BLaER1 treated with 17β-estradiol and CSF1 and Interleukin-3, amounts not matched to agents 10 nM and 100 nM (cell line): ENCODE measurements at regions not wholly inside any gene's neighbourhood (a gene's known extent, or its start where the extent isn't known, plus 50 kb on each side); places are given as distances from the start of the nearest gene placed in this dataset.

ENCODE experiments used
- H3K27ac ChIP-seq, 11 experiments: shearing (Covaris generic); formaldehyde crosslinking; 2 replicates each; pipeline ENCODE4 v1.8.1; 2022
- H3K27me3 ChIP-seq, 11 experiments: shearing (Covaris generic); formaldehyde crosslinking; 2 replicates each; pipeline ENCODE4 v1.8.1; 2022
- H3K36me3 ChIP-seq, 11 experiments: shearing (Covaris generic); formaldehyde crosslinking; 2 replicates each; pipeline ENCODE4 v1.8.1; 2022
- H3K4me1 ChIP-seq, 10 experiments: shearing (Covaris generic); formaldehyde crosslinking; 2 replicates each; pipeline ENCODE4 v1.8.1; 2022
- H3K4me2 ChIP-seq, 11 experiments: shearing (Covaris generic); formaldehyde crosslinking; 2 replicates each; pipeline ENCODE4 v1.8.1; 2022
- H3K4me3 ChIP-seq, 10 experiments: shearing (Covaris generic); formaldehyde crosslinking; 2 replicates each; pipeline ENCODE4 v1.8.1; 2022
- H3K9ac ChIP-seq, 11 experiments: shearing (Covaris generic); formaldehyde crosslinking; 2 replicates each; pipeline ENCODE4 v1.8.1; 2022
- H3K9me3 ChIP-seq, 11 experiments: shearing (Covaris generic); formaldehyde crosslinking; replicated peaks in 1 of 11; 2 replicates each; pipeline ENCODE4 v1.8.1; 2022
- H4K20me1 ChIP-seq, 11 experiments: shearing (Covaris generic); formaldehyde crosslinking; 2 replicates each; pipeline ENCODE4 v1.8.1; 2022
- Cebpa-rat ChIP-seq, 11 experiments: shearing (Covaris generic); IDR thresholded peaks; 2 replicates each; pipeline ENCODE4 v1.8.1; 2022

- no peak overlapping the region for H3K27ac ChIP-seq
- peak overlapping the region in 8 of 11 experiments; percentile 19 to 42 (median 39); a peak in 12 of 22 replicates for H3K4me2 ChIP-seq
- H3K9me3 ChIP-seq: peaks cover 0 to 6% (median 0%) of the 10 kb centered on the region in 11 experiments; a peak in 3 of 22 replicates
- no peak for TF ChIP-seq Cebpa-rat (IDR thresholded peaks at IDR 0.05)
- H3K4me1 ChIP-seq: peaks cover 15 to 29% (median 21%) of the 10 kb centered on the region in 10 experiments
- H3K36me3 ChIP-seq: no peaks in the 10 kb centered on the region
- H4K20me1 ChIP-seq: no peaks in the 10 kb centered on the region
- no peak overlapping the region for H3K4me3 ChIP-seq
- H3K9ac ChIP-seq: no peak overlapping the region
- H3K27me3 ChIP-seq: no peaks in the 10 kb centered on the region
These were observed 138.3 kb upstream of the CYP1B1 start for GRCh38 chr2:38214209-38214717.

GRCh38 chr2:38213619-38214167 lies 137.7 kb upstream of the CYP1B1 start:
- Histone ChIP-seq H3K36me3 (no peaks in the 10 kb centered on the region), H3K4me2 (peak overlapping the region in 10 of 11 experiments; percentile 14 to 42 (median 39); a peak in 16 of 22 replicates), H3K9me3 (peaks cover 0 to 6% (median 0%) of the 10 kb centered on the region in 11 experiments; a peak in 3 of 22 replicates), H3K9ac (no peak overlapping the region), H3K4me1 (peaks cover 15 to 24% (median 17%) of the 10 kb centered on the region in 10 experiments), H3K27me3 (no peaks in the 10 kb centered on the region), H3K27ac (no peak overlapping the region), H3K4me3 (no peak overlapping the region), H4K20me1 (no peaks in the 10 kb centered on the region)
- no peak for TF ChIP-seq Cebpa-rat (IDR thresholded peaks at IDR 0.05)

- Histone ChIP-seq H3K27me3 (no peaks in the 10 kb centered on the region), H3K4me2 (no peak overlapping the region), H3K27ac (no peak overlapping the region), H3K9ac (no peak overlapping the region), H3K9me3 (peaks cover 0 to 9% (median 0%) of the 10 kb centered on the region in 11 experiments; a peak in 7 of 22 replicates), H4K20me1 (no peaks in the 10 kb centered on the region), H3K36me3 (no peaks in the 10 kb centered on the region), H3K4me1 (peaks cover 7 to 15% (median 10%) of the 10 kb centered on the region in 10 experiments), H3K4me3 (no peak overlapping the region)
- TF ChIP-seq Cebpa-rat (IDR thresholded peaks at IDR 0.05): no peak
These were observed 136.4 kb upstream of the CYP1B1 start for GRCh38 chr2:38212312-38212711.

- Histone ChIP-seq H3K36me3 (no peaks in the 10 kb centered on the region), H3K27me3 (no peaks in the 10 kb centered on the region), H3K4me2 (no peak overlapping the region), H3K4me3 (no peak overlapping the region), H3K9ac (no peak overlapping the region), H3K4me1 (no peaks in the 10 kb centered on the region), H3K9me3 (peaks cover 0 to 35% (median 0%) of the 10 kb centered on the region in 11 experiments; a peak in 9 of 22 replicates), H3K27ac (no peak overlapping the region), H4K20me1 (no peaks in the 10 kb centered on the region)
- TF ChIP-seq Cebpa-rat (IDR thresholded peaks at IDR 0.05): no peak
These were observed 131.2 kb upstream of the CYP1B1 start for GRCh38 chr2:38207168-38207567.

- Histone ChIP-seq H3K9me3 (peaks cover 0 to 29% (median 0%) of the 10 kb centered on the region in 11 experiments; a peak in 8 of 22 replicates), H4K20me1 (no peaks in the 10 kb centered on the region), H3K36me3 (no peaks in the 10 kb centered on the region), H3K27me3 (no peaks in the 10 kb centered on the region), H3K9ac (no peak overlapping the region), H3K27ac (no peak overlapping the region), H3K4me2 (no peak overlapping the region), H3K4me1 (no peaks in the 10 kb centered on the region), H3K4me3 (no peak overlapping the region)
- TF ChIP-seq Cebpa-rat (IDR thresholded peaks at IDR 0.05): no peak
These were observed 127.5 kb upstream of the CYP1B1 start for GRCh38 chr2:38203446-38203810.

GRCh38 chr2:38202713-38203445 lies 126.9 kb upstream of the CYP1B1 start:
- H3K27ac ChIP-seq: no peak overlapping the region

GRCh38 chr2:38201784-38202183 lies 125.8 kb upstream of the CYP1B1 start:
- Histone ChIP-seq H3K4me3 (no peak overlapping the region), H3K27ac (no peak overlapping the region), H3K9ac (no peak overlapping the region), H4K20me1 (no peaks in the 10 kb centered on the region), H3K9me3 (peaks cover 0 to 21% (median 0%) of the 10 kb centered on the region in 11 experiments; a peak in 8 of 22 replicates), H3K4me2 (no peak overlapping the region), H3K36me3 (no peaks in the 10 kb centered on the region), H3K4me1 (no peaks in the 10 kb centered on the region), H3K27me3 (no peaks in the 10 kb centered on the region)
- no peak for TF ChIP-seq Cebpa-rat (IDR thresholded peaks at IDR 0.05)

More at GRCh38 chr2:38202713-38203445, 126.9 kb upstream of the CYP1B1 start:
- Histone ChIP-seq H3K4me2 (no peak overlapping the region), H3K9me3 (peaks cover 0 to 29% (median 0%) of the 10 kb centered on the region in 11 experiments; a peak in 8 of 22 replicates), H4K20me1 (no peaks in the 10 kb centered on the region), H3K27me3 (no peaks in the 10 kb centered on the region), H3K4me3 (no peak overlapping the region), H3K9ac (no peak overlapping the region), H3K36me3 (no peaks in the 10 kb centered on the region), H3K4me1 (no peaks in the 10 kb centered on the region)
- no peak for TF ChIP-seq Cebpa-rat (IDR thresholded peaks at IDR 0.05)

- H3K27ac ChIP-seq: no peak overlapping the region
- no peaks in the 10 kb centered on the region for H3K4me1 ChIP-seq
- no peak overlapping the region for H3K4me2 ChIP-seq
- H3K36me3 ChIP-seq: no peaks in the 10 kb centered on the region
- no peaks in the 10 kb centered on the region for H4K20me1 ChIP-seq
- H3K9me3 ChIP-seq: peaks cover 0 to 9% (median 0%) of the 10 kb centered on the region in 11 experiments; a peak in 3 of 22 replicates
- no peak overlapping the region for H3K9ac ChIP-seq
- TF ChIP-seq Cebpa-rat (IDR thresholded peaks at IDR 0.05): no peak
- H3K27me3 ChIP-seq: peaks cover 0 to 5% (median 0%) of the 10 kb centered on the region in 11 experiments; a peak in 2 of 22 replicates
- no peak overlapping the region for H3K4me3 ChIP-seq
These were observed 124.6 kb upstream of the CYP1B1 start for GRCh38 chr2:38200598-38200997.

GRCh38 chr2:38199127-38199526 lies 123.2 kb upstream of the CYP1B1 start:
- no peak for TF ChIP-seq Cebpa-rat (IDR thresholded peaks at IDR 0.05)
- no peak overlapping the region for H3K27ac ChIP-seq
- no peak overlapping the region for H3K4me2 ChIP-seq
- H4K20me1 ChIP-seq: no peaks in the 10 kb centered on the region
- H3K27me3 ChIP-seq: peaks cover 0 to 5% (median 0%) of the 10 kb centered on the region in 11 experiments; a peak in 2 of 22 replicates
- H3K36me3 ChIP-seq: no peaks in the 10 kb centered on the region
- H3K9ac ChIP-seq: no peak overlapping the region
- no peak overlapping the region for H3K4me3 ChIP-seq
- no peaks in the 10 kb centered on the region for H3K4me1 ChIP-seq
- peaks cover 0 to 8% (median 0%) of the 10 kb centered on the region in 11 experiments; a peak in 2 of 22 replicates for H3K9me3 ChIP-seq
